H1 (cell line): ENCODE measurements at regions not wholly inside any gene's neighbourhood (a gene's known extent, or its start where the extent isn't known, plus 50 kb on each side); places are given as distances from the start of the nearest gene placed in this dataset.

Source experiments
- CTCF ChIA-PET: fragments of 300-600 bp; sonication (Branson Sonifier 250); formaldehyde crosslinking; loops from one replicate; lab custom pipeline; 2021; ENCODE audit not compliant: partially characterized antibody; lab: Charles Lee
- POLR2A ChIA-PET: fragments of 300-600 bp; sonication (Branson Sonifier 250); formaldehyde crosslinking; loops from one replicate; lab custom pipeline; 2021; ENCODE audit warnings: inconsistent platforms; ENCODE audit not compliant: partially characterized antibody; lab: Charles Lee
- DNase-seq, 2 experiments: peaks; one replicate each; pipeline versions ENCODE4 v3.0.0 to v3.0.0-alpha.2; 2010 to 2022; ENCODE audit warnings: low spot score in 2 of 2, low read depth in 1 of 2, mixed read lengths in 1 of 2
- FAIRE-seq: peaks from 2 replicates; lab custom pipeline; 2011; peaks lifted over from hg19 to GRCh38; lab: Jason Lieb, UNC
- H2AFZ ChIP-seq: 2 replicates; pipeline ENCODE4 v1.8.1; 2012; ENCODE audit warnings: low read length, inconsistent platforms
- H2AK5ac ChIP-seq: 2 replicates; pipeline ENCODE4 v1.6.1; 2013; ENCODE audit warnings: low read depth, low read length
- H2BK120ac ChIP-seq: replicated peaks from 2 replicates; pipeline ENCODE3; 2013; ENCODE audit warnings: low read depth, low read length, inconsistent platforms
- H2BK12ac ChIP-seq: 2 replicates; pipeline ENCODE4 v1.6.1; 2013; ENCODE audit warnings: low read depth, low read length
- H2BK15ac ChIP-seq: 2 replicates; pipeline ENCODE4 v1.6.1; 2013; ENCODE audit warnings: low read length
- H2BK20ac ChIP-seq: 2 replicates; pipeline ENCODE4 v1.6.1; 2013; ENCODE audit warnings: low read length
- H2BK5ac ChIP-seq: 2 replicates; pipeline ENCODE4 v1.6.1; 2013; ENCODE audit warnings: low read depth, low read length
- H3K14ac ChIP-seq: 2 replicates; pipeline ENCODE4 v1.6.1; 2013; ENCODE audit warnings: inconsistent platforms; ENCODE audit not compliant: insufficient read length
- H3K18ac ChIP-seq: 2 replicates; pipeline ENCODE4 v1.6.1; 2013; ENCODE audit warnings: low read length; ENCODE audit errors: extremely low read depth
- H3K23ac ChIP-seq: 2 replicates; pipeline ENCODE4 v1.6.1; 2013; ENCODE audit warnings: inconsistent platforms; ENCODE audit not compliant: insufficient read length
- H3K23me2 ChIP-seq: 2 replicates; pipeline ENCODE4 v1.6.1; 2013; ENCODE audit warnings: low read depth, low read length
- H3K27ac ChIP-seq: 2 replicates; pipeline ENCODE4 v1.6.1; 2011; ENCODE audit warnings: low read depth, low read length, inconsistent platforms
- H3K27me3 ChIP-seq, 4 experiments: replicated peaks in 1 of 4; 1 replicate in 1 of 4; 2 replicates in 3 of 4; pipeline versions ENCODE4 v1.6.1 to v1.8.1; 2011 to 2013; ENCODE audit warnings: low read length in 3 of 4, mild to moderate bottlenecking in 3 of 4, inconsistent platforms in 2 of 4, mixed read lengths in 2 of 4, moderate library complexity in 1 of 4; ENCODE audit not compliant: control insufficient read depth in 3 of 4, insufficient read depth in 3 of 4; ENCODE audit errors: extremely low read depth in 1 of 4
- H3K36me3 ChIP-seq, 4 experiments: 2 replicates each; pipeline versions ENCODE4 v1.6.1 to v1.8.1; 2011 to 2013; ENCODE audit warnings: mild to moderate bottlenecking in 4 of 4, low read length in 3 of 4, moderate library complexity in 2 of 4, control low read depth in 1 of 4, inconsistent platforms in 1 of 4; ENCODE audit not compliant: insufficient read depth in 4 of 4, control insufficient read depth in 2 of 4
- H3K4ac ChIP-seq: replicated peaks from 2 replicates; pipeline ENCODE3; 2013; ENCODE audit warnings: low read length, low read depth, mixed read lengths, inconsistent platforms; ENCODE audit not compliant: insufficient read length
- H3K4me1 ChIP-seq, 4 experiments: replicated peaks in 1 of 4; 1 replicate in 1 of 4; 2 replicates in 3 of 4; pipeline versions ENCODE4 v1.6.1 to v1.8.1; 2011 to 2013; ENCODE audit warnings: low read length in 3 of 4, inconsistent platforms in 2 of 4, mixed read lengths in 1 of 4; ENCODE audit not compliant: insufficient read depth in 4 of 4, control insufficient read depth in 3 of 4
- H3K4me2 ChIP-seq, 2 experiments: 2 replicates each; pipeline versions ENCODE4 v1.6.1 to v1.8.1; 2011 to 2013; ENCODE audit warnings: low read depth in 2 of 2, low read length in 2 of 2, control low read depth in 1 of 2, inconsistent platforms in 1 of 2, mild to moderate bottlenecking in 1 of 2; ENCODE audit not compliant: insufficient read depth in 1 of 2
- H3K4me3 ChIP-seq, 4 experiments: fragments of 200-600, 300-600 bp in 1 of 4; sonication (generic), shearing (Covaris generic), sonication (Bioruptor Twin) in 1 of 4; 2 replicates each; pipeline versions ENCODE4 v1.5.1 to v1.8.1; 2011 to 2016; ENCODE audit warnings: low read length in 4 of 4, low read depth in 3 of 4, control low read depth in 2 of 4, inconsistent platforms in 2 of 4, mild to moderate bottlenecking in 2 of 4, mixed read lengths in 1 of 4, moderate library complexity in 1 of 4; ENCODE audit not compliant: insufficient read depth in 2 of 4; ENCODE audit errors: extremely low read depth in 1 of 4
- H3K56ac ChIP-seq: replicated peaks from 2 replicates; pipeline ENCODE3; 2013; ENCODE audit warnings: low read depth, mild to moderate bottlenecking, mixed read lengths, low read length, inconsistent platforms; ENCODE audit not compliant: insufficient read length
- H3K79me1 ChIP-seq: 2 replicates; pipeline ENCODE4 v1.6.1; 2013; ENCODE audit warnings: low read depth, low read length, control low read depth
- H3K79me2 ChIP-seq, 2 experiments: 2 replicates each; pipeline versions ENCODE4 v1.6.1 to v1.8.1; 2012 to 2013; ENCODE audit warnings: low read length in 2 of 2, mild to moderate bottlenecking in 2 of 2, inconsistent platforms in 1 of 2; ENCODE audit not compliant: insufficient read depth in 2 of 2, control insufficient read depth in 1 of 2
- H3K9ac ChIP-seq, 4 experiments: replicated peaks in 1 of 4; 1 replicate in 1 of 4; 2 replicates in 3 of 4; pipeline versions ENCODE4 v1.6.1 to v1.8.1; 2011 to 2013; ENCODE audit warnings: low read depth in 3 of 4, low read length in 3 of 4, control low read depth in 2 of 4, mild to moderate bottlenecking in 2 of 4, moderate library complexity in 2 of 4, inconsistent platforms in 1 of 4; ENCODE audit errors: extremely low read depth in 1 of 4
- H3K9me3 ChIP-seq, 2 experiments: 2 replicates each; pipeline versions ENCODE4 v1.6.1 to v1.8.1; 2012 to 2013; ENCODE audit warnings: mild to moderate bottlenecking in 2 of 2, moderate library complexity in 2 of 2, control low read depth in 1 of 2, inconsistent platforms in 1 of 2, low read depth in 1 of 2, low read length in 1 of 2, mixed read lengths in 1 of 2; ENCODE audit not compliant: insufficient read depth in 2 of 2
- H4K20me1 ChIP-seq, 2 experiments: replicated peaks in 1 of 2; 2 replicates each; pipeline versions ENCODE3 to v1.8.1; 2011 to 2013; ENCODE audit warnings: inconsistent platforms in 2 of 2, low read length in 2 of 2, mild to moderate bottlenecking in 1 of 2; ENCODE audit not compliant: insufficient read depth in 2 of 2, control insufficient read depth in 1 of 2
- H4K5ac ChIP-seq: 2 replicates; pipeline ENCODE4 v1.6.1; 2013; ENCODE audit warnings: low read length, low read depth, mixed read lengths, inconsistent platforms; ENCODE audit not compliant: insufficient read length
- H4K8ac ChIP-seq: 2 replicates; pipeline ENCODE4 v1.8.0; 2013; ENCODE audit warnings: mild to moderate bottlenecking, moderate library complexity, low read length, inconsistent platforms; ENCODE audit not compliant: insufficient read depth; ENCODE audit errors: extremely low read depth
- H4K91ac ChIP-seq: replicated peaks from 2 replicates; pipeline ENCODE3; 2013; ENCODE audit warnings: low read length, mixed read lengths, inconsistent platforms; ENCODE audit not compliant: insufficient read length
- ASH2L ChIP-seq: fragments of 200-600, 300-600 bp; sonication (generic); IDR thresholded peaks from one replicate; pipeline ENCODE4 v1.7.1; 2017; ENCODE audit warnings: low read length
- BRCA1 ChIP-seq: IDR thresholded peaks from 2 replicates; pipeline ENCODE4 v1.6.1; 2012; ENCODE audit warnings: low read depth, low read length, improper control_type of control experiment
- CEBPB ChIP-seq: IDR thresholded peaks from 2 replicates; pipeline ENCODE4 v1.6.1; 2012; ENCODE audit warnings: low read depth, low read length
- HDAC6 ChIP-seq: IDR thresholded peaks from one replicate; pipeline ENCODE4 v1.7.1; 2012; ENCODE audit warnings: low read depth, mild to moderate bottlenecking, inconsistent platforms, low read length, moderate library complexity
- JUND ChIP-seq: IDR thresholded peaks from 2 replicates; pipeline ENCODE4 v1.6.1; 2011; ENCODE audit warnings: mild to moderate bottlenecking, improper control_type of control experiment, low read length
- MAFK ChIP-seq: IDR thresholded peaks from 2 replicates; pipeline ENCODE4 v1.6.1; 2012; ENCODE audit warnings: low read depth, mild to moderate bottlenecking, improper control_type of control experiment, low read length
- NANOG ChIP-seq: IDR thresholded peaks from 2 replicates; pipeline ENCODE4 v1.6.1; 2011; ENCODE audit warnings: low read length, low read depth, mild to moderate bottlenecking, inconsistent platforms; ENCODE audit not compliant: insufficient read depth, poor library complexity, severe bottlenecking
- PHF8 ChIP-seq: fragments of 200-600 bp; sonication (generic); conservative IDR thresholded peaks from 2 replicates; pipeline ENCODE4 v1.7.1; 2012; ENCODE audit warnings: low read depth, mild to moderate bottlenecking, inconsistent platforms, low read length, moderate library complexity
- POLR2A ChIP-seq, 2 experiments: IDR thresholded peaks; 1 replicate in 1 of 2; 2 replicates in 1 of 2; pipeline ENCODE4 v1.6.1; 2011; ENCODE audit warnings: low read depth in 2 of 2, low read length in 2 of 2, mild to moderate bottlenecking in 2 of 2; ENCODE audit errors: control extremely low read depth in 1 of 2
- RNF2 ChIP-seq: fragments of 200-900, 300-1000 bp; sonication (generic); IDR thresholded peaks from 2 replicates; pipeline ENCODE4 v1.7.1; 2016; ENCODE audit warnings: borderline replicate concordance, low read depth, mild to moderate bottlenecking, antibody characterized with exemption, low read length; ENCODE audit not compliant: poor library complexity, severe bottlenecking; ENCODE audit errors: missing control alignments
- RXRA ChIP-seq: IDR thresholded peaks from 2 replicates; pipeline ENCODE4 v1.6.1; 2011; ENCODE audit warnings: low read depth, mild to moderate bottlenecking, low read length, moderate library complexity; ENCODE audit not compliant: insufficient read depth
- SAP30 ChIP-seq: fragments of 300-600 bp; sonication (generic); IDR thresholded peaks from 2 replicates; pipeline ENCODE4 v1.7.1; 2012; ENCODE audit warnings: low read length, moderate library complexity, mild to moderate bottlenecking, inconsistent platforms; ENCODE audit not compliant: insufficient read depth, insufficient replicate concordance
- SIX5 ChIP-seq: IDR thresholded peaks from 2 replicates; pipeline ENCODE4 v1.6.1; 2011; ENCODE audit warnings: mild to moderate bottlenecking, low read depth, low read length
- SP2 ChIP-seq: IDR thresholded peaks from 2 replicates; pipeline ENCODE4 v1.6.1; 2012; ENCODE audit warnings: mild to moderate bottlenecking, low read length, inconsistent platforms
- TAF1 ChIP-seq: IDR thresholded peaks from 2 replicates; pipeline ENCODE4 v1.6.1; 2011; ENCODE audit warnings: mild to moderate bottlenecking, low read depth, low read length
- WGBS, 2 experiments: shearing (Covaris generic) in 1 of 2; methylation state at CpG; one replicate each; pipeline versions ENCODE4 v1.1.6 to v1.1.7; 2013 to 2015; ENCODE audit warnings: low lambda C conversion rate in 2 of 2, mixed read lengths in 2 of 2, inconsistent platforms in 1 of 2, low coverage in 1 of 2, missing lambda C conversion rate in 1 of 2; ENCODE audit not compliant: insufficient replicate concordance in 2 of 2, insufficient coverage in 1 of 2, insufficient read length in 1 of 2; ENCODE audit errors: extremely low coverage in 1 of 2, missing lambda C conversion rate in 1 of 2; 5-methylcytosine and 5-hydroxymethylcytosine counted together

DNA sequence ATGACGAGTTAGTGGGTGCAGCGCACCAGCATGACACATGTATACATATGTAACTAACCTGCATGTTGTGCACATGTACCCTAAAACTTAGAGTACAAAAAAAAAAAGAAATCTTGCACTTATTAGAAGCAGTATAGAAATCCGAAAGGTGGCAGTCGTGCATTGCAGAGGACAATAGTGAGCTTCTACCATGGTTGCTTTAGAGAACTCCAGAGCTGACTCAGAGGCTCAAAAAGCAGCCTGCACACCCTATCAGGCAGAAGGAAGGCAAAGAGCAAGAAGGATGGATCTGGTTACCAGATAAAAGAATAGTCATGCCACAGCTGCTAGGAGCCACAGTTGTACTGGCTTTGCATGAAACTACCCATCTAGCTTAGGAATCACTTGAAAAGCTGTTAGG is 796.0 kb upstream of the TSPY4 start:
- CTCF ChIA-PET, result no interaction called here
- no peak overlapping the region for H3K27ac ChIP-seq
- no peaks in the 10 kb centered on the region for H3K4me1 ChIP-seq
- no peak overlapping the region for H4K91ac ChIP-seq
- no peak overlapping the region for H4K8ac ChIP-seq
- H2BK12ac ChIP-seq, result no peak overlapping the region
- no peak overlapping the region for H3K18ac ChIP-seq
- H2BK15ac ChIP-seq, result no peak overlapping the region
- H2BK5ac ChIP-seq, result no peak overlapping the region
- no peak overlapping the region for H3K9ac ChIP-seq
- peaks cover 19 to 69% of the 10 kb centered on the region in 2 experiments for H3K9me3 ChIP-seq
- WGBS, 2 experiments, result 100% methylated on average over 2 of the region's 4 CpGs; no CpG with 5 or more reads in 1 of the 2 experiments
- POLR2A ChIA-PET, result no interaction called here
- H2BK20ac ChIP-seq, result no peak overlapping the region
- no peaks in the 10 kb centered on the region for H4K20me1 ChIP-seq
- H3K79me1 ChIP-seq, result no peaks in the 10 kb centered on the region
- H3K14ac ChIP-seq, result no peak overlapping the region
- no peak overlapping the region for H2BK120ac ChIP-seq
- H3K23ac ChIP-seq, result no peak overlapping the region
- H2AK5ac ChIP-seq, result no peak overlapping the region
- H4K5ac ChIP-seq, result no peak overlapping the region
- H3K4me2 ChIP-seq, result no peak overlapping the region
- FAIRE-seq, result no peak
- no peak for DNase-seq
- H3K23me2 ChIP-seq, result no peaks in the 10 kb centered on the region
- H3K4me3 ChIP-seq, result no peak overlapping the region
- no peaks in the 10 kb centered on the region for H3K79me2 ChIP-seq
- H2AFZ ChIP-seq, result no peak overlapping the region
- H3K27me3 ChIP-seq, result no peaks in the 10 kb centered on the region
- no peak for TF ChIP-seq SAP30
- no peak for TF ChIP-seq ASH2L
- no peak for TF ChIP-seq MAFK
- TF ChIP-seq PHF8, result no peak
- TF ChIP-seq RXRA, result no peak
- TF ChIP-seq NANOG, result no peak
- no peak for TF ChIP-seq CEBPB
- TF ChIP-seq BRCA1, result no peak
- no peak for TF ChIP-seq POLR2A (IDR thresholded peaks at IDR 0.05; ENCODE audit: control extremely low read depth in 1 of 2, low read depth in 2 of 2, low read length in 2 of 2)
- no peak for TF ChIP-seq RNF2
- TF ChIP-seq HDAC6, result no peak
- TF ChIP-seq SIX5, result no peak
- TF ChIP-seq SP2, result no peak
- no peak for TF ChIP-seq TAF1
- TF ChIP-seq JUND, result no peak
- no peak overlapping the region for H3K56ac ChIP-seq
- H3K36me3 ChIP-seq, result no peaks in the 10 kb centered on the region
- H3K4ac ChIP-seq, result no peak overlapping the region
